ENCODE measurements at regions not wholly inside any gene's neighbourhood (a gene's known extent, or its start where the extent isn't known, plus 50 kb on each side); places are given as distances from the start of the nearest gene placed in this dataset.

DNA sequence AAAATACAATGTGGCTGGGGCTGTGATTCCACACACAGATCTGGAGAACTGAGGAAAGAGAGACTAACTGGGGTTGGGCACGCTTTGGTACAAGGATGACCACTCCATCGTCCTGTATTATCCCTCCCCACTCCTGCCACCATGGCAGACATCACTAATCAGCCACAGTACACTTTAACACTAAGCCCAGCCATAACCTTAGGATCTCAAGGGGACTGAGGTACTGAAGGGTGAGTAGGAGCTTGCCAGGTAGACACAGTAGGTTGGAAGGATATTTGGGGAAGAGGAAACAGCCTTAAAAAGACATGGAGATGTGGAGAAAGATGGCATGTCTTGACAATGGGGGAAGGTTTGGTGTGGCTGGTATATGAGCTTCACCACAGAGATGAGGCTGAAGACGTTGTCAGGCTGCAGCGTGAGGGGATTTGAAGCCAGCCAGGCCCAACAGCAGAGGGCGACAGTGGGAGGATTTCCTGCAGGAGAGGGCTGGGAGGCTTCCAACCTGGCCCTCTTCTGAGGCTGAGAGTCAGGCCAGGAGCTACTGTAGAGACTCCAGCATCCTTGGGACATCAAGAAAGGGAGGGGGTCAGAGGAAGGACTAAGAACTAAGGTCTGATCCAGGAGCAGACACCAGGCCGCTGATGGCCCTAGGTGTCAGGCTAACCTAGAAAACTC lies 58.6 kb upstream of the COL13A1 start:
- Mint-ChIP-seq H3K4me3 (no peak overlapping the region), H3K27ac (no peak overlapping the region), H3K36me3 (no peaks in the 10 kb centered on the region), H3K4me1 (peaks cover 9% of the 10 kb centered on the region), H3K9me3 (no peaks in the 10 kb centered on the region)
- ATAC-seq (no peak), DNase-seq (ENCODE audit: low spot score in 2 of 2) (no peak)

- Mint-ChIP-seq H3K36me3 (no peaks in the 10 kb centered on the region), H3K9me3 (no peaks in the 10 kb centered on the region), H3K27ac (no peak overlapping the region), H3K4me1 (peaks cover 9% of the 10 kb centered on the region), H3K4me3 (no peak overlapping the region)
- no peak for DNase-seq (ENCODE audit: low spot score in 2 of 2)
- no peak for ATAC-seq
Measured at GRCh38 chr10:69744971-69745370, 56.7 kb upstream of the COL13A1 start.

DNA sequence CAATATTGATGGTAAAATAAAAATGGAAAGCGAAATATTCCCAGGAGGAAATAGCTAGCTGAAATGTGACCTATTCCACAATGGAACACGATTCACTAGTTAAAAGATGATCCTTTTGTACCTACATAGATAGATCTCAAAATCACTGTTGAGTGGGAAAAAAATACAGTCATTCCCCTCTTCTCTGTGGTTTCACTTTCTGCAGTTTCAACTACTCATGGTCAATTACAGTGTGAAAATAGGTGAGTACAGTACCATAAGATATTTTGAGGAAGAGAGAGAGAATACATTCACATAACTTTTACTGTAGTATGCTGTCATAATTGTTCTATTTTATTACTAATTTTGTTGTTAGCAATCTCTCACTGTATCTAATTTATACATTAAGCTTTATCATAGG lies 56.0 kb upstream of the COL13A1 start:
- no peak for DNase-seq (ENCODE audit: low spot score in 2 of 2)
- peak; percentile 34 for ATAC-seq
- peaks cover 9% of the 10 kb centered on the region for H3K4me1 Mint-ChIP-seq
- H3K4me3 Mint-ChIP-seq = no peak overlapping the region
- no peaks in the 10 kb centered on the region for H3K9me3 Mint-ChIP-seq
- H3K36me3 Mint-ChIP-seq = no peaks in the 10 kb centered on the region
- H3K27ac Mint-ChIP-seq = no peak overlapping the region

DNA sequence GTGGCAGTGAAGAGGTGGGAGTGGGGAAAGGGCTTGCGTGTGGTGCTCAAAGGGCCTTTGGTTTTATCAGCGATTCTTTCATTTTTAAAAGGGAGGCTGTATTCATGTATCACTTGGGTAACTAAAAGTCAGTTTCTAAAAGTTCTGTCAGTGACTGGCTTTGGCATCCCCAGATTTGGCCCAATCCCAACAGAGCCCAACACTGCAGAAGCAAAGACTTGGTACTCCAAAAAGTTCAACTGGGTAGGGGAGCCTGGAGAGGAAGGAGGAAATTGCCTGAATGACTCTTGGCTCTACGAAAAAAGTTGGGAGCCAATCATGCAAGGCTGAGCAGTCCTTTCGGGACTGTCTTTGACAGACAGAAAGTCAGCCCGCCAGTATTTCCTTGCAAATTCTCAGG lies 54.5 kb upstream of the COL13A1 start:
- Mint-ChIP-seq H3K4me1 (peaks cover 9% of the 10 kb centered on the region), H3K36me3 (no peaks in the 10 kb centered on the region), H3K9me3 (no peaks in the 10 kb centered on the region), H3K27ac (no peak overlapping the region), H3K4me3 (no peak overlapping the region)
- ATAC-seq (no peak), DNase-seq (ENCODE audit: low spot score in 2 of 2) (no peak)

DNA sequence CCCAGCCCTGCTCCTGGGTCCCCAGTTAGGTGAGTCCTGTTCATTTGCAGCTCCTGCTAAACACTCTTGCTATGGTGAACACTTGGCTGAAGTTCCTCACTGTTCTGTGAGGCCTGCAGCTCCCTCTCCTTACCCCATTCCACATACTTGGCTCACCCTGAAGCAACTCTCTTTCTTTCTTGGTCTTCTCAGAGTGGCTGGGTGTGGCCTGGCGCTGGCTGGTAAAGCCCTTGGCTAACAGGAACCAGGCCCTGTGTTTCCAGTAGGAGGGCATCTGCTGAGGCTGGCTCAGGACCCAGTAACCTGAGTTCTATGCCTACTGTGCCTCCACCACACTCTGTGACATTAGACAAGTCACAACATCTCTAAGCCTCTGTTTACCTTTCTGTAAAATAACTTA lies 53.1 kb upstream of the COL13A1 start:
- H3K9me3 Mint-ChIP-seq = no peaks in the 10 kb centered on the region
- H3K27ac Mint-ChIP-seq = no peak overlapping the region
- H3K36me3 Mint-ChIP-seq = no peaks in the 10 kb centered on the region
- no peak for DNase-seq (ENCODE audit: low spot score in 2 of 2)
- no peak overlapping the region for H3K4me3 Mint-ChIP-seq
- no peak for ATAC-seq
- H3K4me1 Mint-ChIP-seq = peaks cover 9% of the 10 kb centered on the region

- DNase-seq (ENCODE audit: low spot score in 2 of 2) = no peak
- Mint-ChIP-seq H3K4me3 (no peak overlapping the region), H3K36me3 (no peaks in the 10 kb centered on the region), H3K4me1 (peaks cover 9% of the 10 kb centered on the region), H3K9me3 (no peaks in the 10 kb centered on the region), H3K27ac (no peak overlapping the region)
- ATAC-seq = no peak
Measured at GRCh38 chr10:69749178-69750010, 52.3 kb upstream of the COL13A1 start.

- no peak for DNase-seq (ENCODE audit: low spot score in 2 of 2)
- no peak for ATAC-seq
- Mint-ChIP-seq H3K4me3 (no peak overlapping the region), H3K27ac (no peak overlapping the region), H3K9me3 (no peaks in the 10 kb centered on the region), H3K36me3 (no peaks in the 10 kb centered on the region), H3K4me1 (peaks cover 8% of the 10 kb centered on the region)
Measured at GRCh38 chr10:69750011-69750373, 51.7 kb upstream of the COL13A1 start.

DNA sequence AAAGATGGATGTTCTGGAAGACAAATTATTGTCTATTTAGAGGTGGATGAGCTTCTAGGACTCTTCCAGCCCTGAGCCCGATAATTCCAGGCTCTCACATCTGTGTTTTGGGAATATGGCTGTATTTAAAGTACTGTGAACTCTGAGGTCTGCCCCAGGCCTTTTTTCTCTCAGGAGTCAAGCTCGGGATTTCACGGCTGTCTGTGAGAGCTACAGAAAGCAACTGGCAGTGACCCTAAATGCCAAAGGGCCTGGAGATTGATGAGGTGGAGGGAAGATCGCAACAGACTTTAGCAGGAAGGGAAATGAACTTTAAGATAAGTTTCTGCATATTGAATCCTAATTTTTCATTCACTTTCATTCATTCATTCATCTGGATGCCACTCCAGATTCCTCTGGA lies 51.0 kb upstream of the COL13A1 start:
- Mint-ChIP-seq H3K4me1 (peaks cover under 1% of the 10 kb centered on the region), H3K4me3 (no peak overlapping the region), H3K27ac (no peak overlapping the region), H3K36me3 (no peaks in the 10 kb centered on the region), H3K9me3 (no peaks in the 10 kb centered on the region)
- ATAC-seq = no peak
- DNase-seq (ENCODE audit: low spot score in 2 of 2) = no peak

GRCh38 chr10:69751214-69751613 lies 50.5 kb upstream of the COL13A1 start:
- H3K36me3 Mint-ChIP-seq = no peaks in the 10 kb centered on the region
- ATAC-seq (no peak), DNase-seq (ENCODE audit: low spot score in 2 of 2) (no peak)
- H3K27ac Mint-ChIP-seq = no peak overlapping the region
- H3K4me1 Mint-ChIP-seq = no peaks in the 10 kb centered on the region
- H3K4me3 Mint-ChIP-seq = no peak overlapping the region
- no peaks in the 10 kb centered on the region for H3K9me3 Mint-ChIP-seq
